ENCODE measurements at regions not wholly inside any gene's neighbourhood (a gene's known extent, or its start where the extent isn't known, plus 50 kb on each side); places are given as distances from the start of the nearest gene placed in this dataset.
A peak's percentile ranks its signal among the peaks of the same experiment; 100 is the strongest.

- DNase-seq (ENCODE audit: low spot score), result no peak
Measured at GRCh38 chr21:38930853-38931252, 125.1 kb downstream of the ETS2 start.

GRCh38 chr21:38930066-38930465, 124.3 kb downstream of the ETS2 start:
- no peak for DNase-seq (ENCODE audit: low spot score)

- no peak for DNase-seq (ENCODE audit: low spot score)
Measured at GRCh38 chr21:38929652-38930051, 123.9 kb downstream of the ETS2 start.

- DNase-seq (ENCODE audit: low spot score), result no peak
Measured at GRCh38 chr21:38929142-38929541, 123.4 kb downstream of the ETS2 start.

- DNase-seq (ENCODE audit: low spot score), result no peak
Measured at GRCh38 chr21:38927776-38928175, 122.0 kb downstream of the ETS2 start.

GRCh38 chr21:38925923-38926322, 120.2 kb downstream of the ETS2 start:
- DNase-seq (ENCODE audit: low spot score), result peak; percentile 82

- no peak for DNase-seq (ENCODE audit: low spot score)
Measured at GRCh38 chr21:38925478-38925877, 119.7 kb downstream of the ETS2 start.

GRCh38 chr21:38924954-38925353, 119.2 kb downstream of the ETS2 start:
- DNase-seq (ENCODE audit: low spot score), result no peak

GRCh38 chr21:38923429-38923828, 117.7 kb downstream of the ETS2 start:
- no peak for DNase-seq (ENCODE audit: low spot score)

- DNase-seq (ENCODE audit: low spot score), result no peak
Measured at GRCh38 chr21:38922474-38923235, 116.9 kb downstream of the ETS2 start.

GRCh38 chr21:38921511-38922251, 116.0 kb downstream of the ETS2 start:
- DNase-seq (ENCODE audit: low spot score), result no peak

- peak; percentile 46 for DNase-seq (ENCODE audit: low spot score)
Measured at GRCh38 chr21:38920631-38921398, 115.1 kb downstream of the ETS2 start.

GRCh38 chr21:38918607-38919346, 113.0 kb downstream of the ETS2 start:
- no peak for DNase-seq (ENCODE audit: low spot score)

- DNase-seq (ENCODE audit: low spot score), result no peak
Measured at GRCh38 chr21:38917043-38917774, 111.5 kb downstream of the ETS2 start.

- DNase-seq (ENCODE audit: low spot score), result no peak
Measured at GRCh38 chr21:38916214-38916964, 110.7 kb downstream of the ETS2 start.

GRCh38 chr21:38915546-38915945, 109.8 kb downstream of the ETS2 start:
- DNase-seq (ENCODE audit: low spot score), result no peak

- DNase-seq (ENCODE audit: low spot score), result peak; percentile 28
Measured at GRCh38 chr21:38914528-38915293, 109.0 kb downstream of the ETS2 start.

- DNase-seq (ENCODE audit: low spot score), result no peak
Measured at GRCh38 chr21:38913893-38914527, 108.3 kb downstream of the ETS2 start.
